ENCODE measurements at regions not wholly inside any gene's neighbourhood (a gene's known extent, or its start where the extent isn't known, plus 50 kb on each side); places are given as distances from the start of the nearest gene placed in this dataset.

- no peak for TF ChIP-seq POLR2A (IDR thresholded peaks at IDR 0.05)
- TF ChIP-seq CTCF (IDR thresholded peaks at IDR 0.05): no peak
These were observed 295.4 kb upstream of the STXBP5 start for GRCh38 chr6:146908786-146909185.
